Left lobe of liver (tissue), 2 donors: ENCODE measurements at regions not wholly inside any gene's neighbourhood (a gene's known extent, or its start where the extent isn't known, plus 50 kb on each side); places are given as distances from the start of the nearest gene placed in this dataset.

ENCODE experiments used
- ATAC-seq: fragments of 200-7000 bp; cut with Tn5 transposase; one replicate; pipeline ENCODE4 v1.9.1; 2020; ENCODE audit warnings: mild to moderate bottlenecking, moderate library complexity
- DNase-seq: peaks from one replicate; pipeline ENCODE4 v3.0.0-alpha.2; 2020; ENCODE audit warnings: low spot score
- donor health status: DM: no; HTN: no; CAD: no; lungs with moderate emphysema.
- donor health status: DM: no; HTN: yes; CAD: no.

DNA sequence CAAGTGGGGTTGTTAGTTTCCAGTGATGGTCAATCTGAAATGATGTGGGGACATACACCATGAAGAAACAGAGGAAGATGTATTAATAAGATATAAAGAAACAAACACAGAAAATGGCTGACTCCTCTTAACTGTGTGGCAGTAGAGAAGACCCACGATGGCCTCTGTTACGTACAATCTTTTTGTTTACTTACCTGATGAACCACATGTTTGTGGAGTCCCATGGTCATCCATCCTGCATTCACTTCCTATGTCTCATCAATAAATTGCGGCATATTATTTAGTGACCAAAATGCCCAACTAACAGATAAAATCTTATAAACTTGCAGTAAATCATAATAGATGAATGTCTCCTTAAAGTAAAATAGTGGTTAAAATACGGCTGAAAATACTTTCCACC, 740.1 kb upstream of the LINC00305 start:
- no peak for DNase-seq
- ATAC-seq: no peak

DNA sequence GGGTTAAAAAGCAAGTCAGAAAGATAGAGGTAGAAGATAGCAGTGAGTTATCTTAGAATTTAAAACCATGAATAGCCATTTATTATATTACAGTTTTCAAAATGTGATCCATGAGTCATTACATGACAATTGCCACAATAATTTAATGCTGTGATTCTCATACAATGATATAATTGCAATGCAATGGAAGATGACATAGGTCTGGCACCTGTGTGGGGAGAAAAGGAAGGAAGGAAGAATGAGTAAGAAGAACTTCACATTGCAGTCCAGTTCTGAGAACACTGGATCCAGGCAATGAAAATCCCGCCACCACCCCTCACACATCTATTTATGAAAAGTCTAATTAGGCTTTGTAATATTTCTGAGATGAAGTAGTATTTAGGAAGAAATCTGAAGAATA, 738.1 kb upstream of the LINC00305 start:
- ATAC-seq: no peak

DNA sequence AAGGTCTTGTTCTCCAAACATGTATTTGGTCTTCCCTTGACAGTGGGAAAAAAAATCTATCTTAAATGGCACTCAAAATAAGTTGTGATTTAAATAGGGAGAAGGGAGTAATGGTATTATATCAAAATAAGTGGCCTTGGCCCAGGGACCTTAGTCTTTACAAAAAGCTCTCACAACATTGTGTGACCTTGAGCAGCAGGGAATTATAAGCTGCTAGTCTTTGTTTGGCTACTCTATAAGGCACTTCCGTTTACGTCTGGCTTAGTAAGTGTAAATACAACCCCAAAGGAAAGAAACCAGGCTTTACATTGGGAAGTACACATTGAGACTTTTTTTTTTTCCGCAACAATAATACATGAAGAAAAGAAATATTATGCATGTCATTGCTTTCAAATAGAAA, 734.0 kb upstream of the LINC00305 start:
- no peak for DNase-seq
- ATAC-seq: no peak

More for the DNA sequence above, 738.1 kb upstream of the LINC00305 start:
- no peak for DNase-seq

DNA sequence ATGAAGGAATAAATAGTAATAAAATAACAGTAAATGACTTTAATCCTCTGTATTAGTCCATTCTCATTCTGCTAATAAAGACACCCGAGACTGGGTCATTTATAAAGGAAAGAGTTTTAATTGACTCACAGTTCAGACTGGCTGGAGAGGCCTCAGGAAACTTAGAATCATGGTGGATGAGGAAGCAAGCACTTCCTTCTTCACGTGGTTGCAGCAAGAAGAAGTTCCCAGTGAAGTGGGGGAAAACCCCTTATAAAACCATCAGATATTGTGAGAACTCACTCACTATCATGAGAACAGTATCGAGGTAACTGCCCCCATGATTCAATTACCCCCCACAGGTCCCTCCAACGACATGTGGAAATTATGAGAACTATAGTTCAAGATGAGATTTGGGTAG, 727.9 kb upstream of the LINC00305 start:
- DNase-seq: no peak
- ATAC-seq: no peak

DNA sequence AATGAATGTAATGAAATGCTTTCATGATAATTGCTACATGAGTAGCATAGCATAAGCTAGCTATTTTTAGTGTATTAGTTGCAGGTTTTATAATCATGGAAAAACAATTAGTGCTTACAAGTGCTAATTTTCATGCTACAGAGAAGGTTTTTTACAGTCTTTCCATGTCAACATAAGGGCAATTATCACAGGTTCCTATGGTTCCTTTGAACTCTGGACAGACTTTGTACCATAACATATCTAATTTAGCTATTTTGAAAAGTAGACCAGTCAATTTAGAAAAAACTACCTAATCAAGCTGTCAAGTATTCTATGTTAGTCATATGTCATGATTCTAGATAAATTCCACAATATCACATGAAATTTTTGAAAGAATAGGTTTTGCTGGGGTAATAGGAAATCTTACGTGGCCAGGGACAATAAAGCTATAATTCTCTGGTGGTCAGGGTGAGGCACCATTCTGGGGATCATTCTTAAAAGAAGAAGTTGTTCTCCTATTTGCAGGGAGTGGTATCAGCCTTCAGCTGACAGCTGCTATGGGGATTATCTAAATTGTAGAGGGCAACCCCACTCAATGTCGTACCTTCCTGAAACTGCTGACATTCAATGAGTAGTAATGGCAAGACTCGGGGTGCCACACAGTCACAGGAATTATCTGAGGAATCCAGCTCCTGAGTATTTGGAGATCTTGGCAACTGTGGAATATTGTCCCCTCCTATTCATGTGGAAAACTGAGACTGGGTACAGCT, 724.0 kb upstream of the LINC00305 start:
- ATAC-seq (no peak), DNase-seq (no peak)

DNA sequence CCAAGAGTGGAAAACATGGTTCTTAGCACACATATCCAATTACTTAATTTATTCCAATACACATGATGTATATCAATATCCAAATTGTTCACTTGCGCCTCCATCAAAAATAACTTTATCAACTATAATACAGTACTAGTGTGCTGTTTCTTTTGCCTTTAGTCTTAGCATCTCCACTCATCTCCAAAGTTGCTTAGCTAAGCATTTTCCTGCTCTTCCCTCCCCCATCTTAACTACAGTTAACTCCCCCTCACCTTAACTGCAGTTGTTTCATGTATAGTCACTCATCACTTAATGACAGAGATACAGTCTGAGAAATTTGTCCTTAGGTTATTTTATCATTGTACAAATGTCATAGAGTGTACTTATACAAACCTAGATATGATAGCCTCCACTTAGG, 705.2 kb upstream of the LINC00305 start:
- ATAC-seq: no peak
- no peak for DNase-seq

DNA sequence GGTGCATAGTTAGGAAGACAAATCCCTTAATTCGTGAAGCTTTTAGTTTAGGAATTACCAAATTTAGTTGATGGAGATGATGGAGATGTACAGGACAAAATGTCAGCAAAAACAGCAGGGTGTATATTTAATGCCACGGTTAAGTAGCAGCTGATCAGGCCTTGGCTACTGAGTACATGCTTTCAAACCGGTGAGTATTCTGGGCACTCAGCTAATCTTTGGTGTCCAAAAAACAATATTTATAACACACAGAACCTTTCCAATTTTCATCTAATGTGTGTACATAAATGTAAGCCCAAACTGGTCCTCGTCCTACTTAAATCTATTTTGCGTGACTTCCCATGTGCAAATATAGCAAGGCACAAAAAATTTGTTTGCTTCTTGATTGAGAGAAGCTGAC, 703.4 kb upstream of the LINC00305 start:
- no peak for ATAC-seq

DNA sequence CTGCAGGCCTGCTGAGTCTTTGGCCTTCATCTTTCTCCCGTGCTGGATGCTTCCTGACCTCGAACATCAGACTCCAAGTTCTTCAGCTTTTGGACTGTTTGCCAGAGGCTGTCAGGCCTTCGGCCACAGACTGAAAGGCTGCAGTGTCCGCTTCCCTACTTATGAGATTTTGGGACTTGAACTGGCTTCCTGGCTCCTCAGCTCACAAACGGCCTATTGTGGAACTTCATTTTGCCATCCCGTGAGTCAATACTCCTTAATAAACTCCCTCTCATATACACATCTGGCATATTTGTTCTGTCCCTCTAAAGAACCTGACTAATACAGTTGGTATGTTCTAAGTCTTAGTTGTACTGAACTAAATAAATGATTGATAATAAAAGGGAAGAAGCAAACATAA, 702.8 kb upstream of the LINC00305 start:
- ATAC-seq: no peak
- DNase-seq: no peak

More for the DNA sequence above, 703.4 kb upstream of the LINC00305 start:
- no peak for DNase-seq

DNA sequence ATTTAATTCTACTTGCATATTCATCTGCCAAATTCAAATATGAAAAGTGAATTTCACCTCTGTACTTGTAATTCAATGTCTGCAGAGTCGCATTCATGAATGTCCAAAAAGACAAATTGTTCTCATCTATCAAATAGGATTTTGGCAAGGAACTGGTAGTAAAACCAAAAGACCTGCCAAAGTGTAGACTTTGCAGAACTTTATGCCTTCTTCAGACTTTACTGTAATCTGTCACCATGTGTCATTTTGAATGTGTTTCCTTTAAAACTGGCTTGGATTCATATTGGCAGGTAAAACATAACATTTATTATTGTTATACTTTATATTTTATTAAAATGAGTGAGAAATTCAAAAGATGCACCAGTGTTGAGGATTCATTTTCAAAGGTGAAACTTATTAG, 701.9 kb upstream of the LINC00305 start:
- DNase-seq: no peak
- no peak for ATAC-seq

DNA sequence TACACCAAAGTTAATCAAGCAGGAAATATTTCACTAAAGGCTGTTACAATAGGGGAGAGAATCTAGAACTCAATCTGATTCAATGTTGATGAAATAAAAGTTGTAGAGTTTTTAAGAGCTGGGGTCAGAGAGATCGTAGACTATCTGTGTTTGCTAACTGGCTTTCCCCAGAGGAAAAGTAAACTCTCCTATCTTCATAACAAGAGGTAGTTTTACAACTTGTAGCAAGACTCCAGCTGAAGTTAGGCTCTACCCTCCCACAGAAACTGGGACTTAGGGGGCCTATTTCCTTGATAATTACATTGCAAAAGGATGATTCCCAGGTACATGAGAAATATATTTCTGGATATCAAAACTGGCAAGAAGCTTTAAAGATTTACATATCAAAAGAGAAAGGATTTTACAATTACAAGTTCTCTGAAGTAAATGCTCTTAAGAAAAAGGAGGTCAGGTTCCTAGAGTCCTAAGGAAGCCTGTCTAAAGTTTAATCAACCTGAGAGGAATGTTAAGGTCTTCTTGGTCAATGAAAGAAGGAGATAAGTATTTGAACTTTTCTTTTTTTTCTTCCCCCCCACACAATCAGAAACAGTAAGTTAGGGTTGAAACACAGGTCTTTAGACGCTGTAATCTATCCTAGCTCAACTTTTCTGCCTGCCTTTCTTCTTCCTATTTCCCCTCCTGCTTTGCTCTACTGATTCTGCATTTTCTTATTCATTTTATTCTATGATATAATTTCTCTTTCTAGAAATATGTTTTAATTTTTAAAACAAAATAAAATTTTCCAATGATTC, 692.2 kb upstream of the LINC00305 start:
- DNase-seq (no peak), ATAC-seq (no peak)

DNA sequence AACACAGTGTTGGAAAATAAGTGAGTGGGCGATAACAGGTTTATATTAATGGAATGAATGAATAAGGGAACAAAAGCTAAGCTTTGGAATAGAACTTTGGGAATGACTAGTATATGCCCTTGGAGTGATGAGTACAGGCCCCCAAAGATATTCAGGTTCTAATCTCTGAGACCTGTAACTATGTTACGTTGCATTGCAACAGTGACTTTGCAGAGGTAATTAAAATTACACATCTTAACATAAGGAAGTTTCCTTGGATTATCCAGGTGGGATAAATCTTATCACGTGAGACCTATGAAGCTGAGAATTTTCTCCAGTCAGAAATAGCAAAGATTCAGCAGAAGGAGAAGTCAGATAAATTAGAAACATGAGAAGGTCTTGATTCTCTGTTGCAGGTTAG, 661.5 kb upstream of the LINC00305 start:
- no peak for ATAC-seq

DNA sequence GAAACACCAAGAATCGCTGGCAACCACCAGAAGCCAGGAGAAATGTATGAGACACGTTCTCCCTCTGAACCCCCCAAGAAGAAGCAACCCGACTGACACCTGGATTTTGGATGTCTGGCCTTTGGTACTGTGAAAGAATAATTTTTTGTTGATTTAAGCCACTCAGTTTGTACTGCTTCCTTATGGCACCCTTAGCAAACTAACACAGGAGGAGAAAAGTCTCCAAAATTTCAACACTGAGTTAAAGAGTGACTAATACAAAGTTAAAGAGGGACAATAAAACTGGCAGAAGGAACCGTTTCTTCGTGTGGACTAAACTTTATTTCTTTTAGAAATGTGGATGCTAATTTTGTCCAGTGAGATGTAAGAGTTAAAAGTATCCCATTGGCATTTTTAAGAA, 660.9 kb upstream of the LINC00305 start:
- ATAC-seq: no peak
- no peak for DNase-seq

More for the DNA sequence above, 661.5 kb upstream of the LINC00305 start:
- DNase-seq: no peak

DNA sequence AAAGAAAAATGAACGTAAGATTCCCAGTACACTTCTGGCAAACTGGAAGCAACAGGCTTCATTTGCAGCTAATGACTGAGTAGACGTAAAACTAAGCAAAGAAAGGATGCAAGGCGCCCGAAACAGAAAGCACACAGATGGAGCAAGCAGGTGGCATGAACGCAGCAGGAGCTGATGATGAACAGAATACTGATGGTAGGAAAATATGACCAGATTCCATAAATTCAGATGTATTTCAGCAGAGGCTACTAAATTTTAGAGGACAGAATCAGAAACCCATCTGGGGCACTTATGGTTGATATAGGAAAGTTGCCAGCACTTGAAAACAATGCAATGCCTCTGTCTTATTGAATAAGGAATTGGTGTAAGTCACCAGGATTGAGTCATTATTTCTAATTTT, 658.7 kb upstream of the LINC00305 start:
- no peak for DNase-seq
- ATAC-seq: no peak

DNA sequence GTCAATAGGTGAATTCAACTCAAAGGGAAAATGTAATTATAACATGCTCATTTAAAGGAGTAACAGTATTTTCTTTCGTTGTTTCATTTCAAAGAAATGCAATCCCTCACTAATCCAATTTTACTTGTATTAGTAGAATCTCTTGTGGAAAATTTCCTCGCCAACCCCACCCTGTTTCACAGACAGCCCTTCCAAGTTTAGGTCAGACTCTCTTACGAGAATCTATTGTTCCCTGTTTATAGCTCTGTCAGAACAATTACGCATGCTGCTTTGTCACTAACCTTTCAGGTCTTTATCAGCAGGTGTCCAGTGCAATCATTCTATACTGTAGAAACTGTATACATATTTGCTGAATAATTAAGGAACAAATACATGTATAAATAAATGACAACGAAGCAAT, 657.8 kb upstream of the LINC00305 start:
- ATAC-seq: no peak
- DNase-seq: no peak

DNA sequence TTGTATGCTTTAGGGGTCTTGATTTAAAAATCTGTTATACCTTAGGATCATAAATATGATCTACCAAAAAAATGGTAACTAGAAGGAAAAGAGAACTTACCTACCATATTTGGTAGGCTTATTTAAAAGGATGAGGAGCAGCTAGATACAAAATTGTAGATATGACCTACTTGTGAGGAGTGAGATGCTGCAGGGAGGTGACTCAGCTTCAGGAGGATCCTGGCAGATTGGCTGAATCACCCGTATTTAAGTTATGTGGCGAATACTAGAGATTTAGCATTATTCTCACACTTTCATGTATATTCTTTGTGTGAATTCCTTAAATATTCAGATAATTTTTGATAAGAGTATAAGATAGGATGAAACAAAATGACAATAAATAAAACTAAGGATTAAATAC, 657.3 kb upstream of the LINC00305 start:
- ATAC-seq (no peak), DNase-seq (no peak)

DNA sequence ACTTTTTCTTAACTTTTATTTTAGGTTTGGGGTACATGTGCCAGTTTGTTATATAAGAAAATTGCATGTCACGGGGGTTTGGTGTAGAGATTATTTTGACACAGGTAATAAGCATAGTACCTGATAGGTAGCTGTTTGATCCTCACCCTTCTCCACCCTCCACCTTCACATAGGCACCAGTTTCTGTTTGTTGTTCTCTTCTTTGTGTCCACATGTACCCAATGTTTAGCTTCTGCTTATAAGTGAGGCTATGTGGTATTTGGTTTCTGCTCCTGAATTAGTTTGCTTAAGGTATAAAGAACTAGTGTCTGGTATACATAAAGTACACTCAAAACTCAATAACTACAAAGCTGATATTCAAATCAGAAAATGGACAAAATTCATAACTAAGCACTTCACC, 654.6 kb upstream of the LINC00305 start:
- ATAC-seq (no peak), DNase-seq (no peak)

DNA sequence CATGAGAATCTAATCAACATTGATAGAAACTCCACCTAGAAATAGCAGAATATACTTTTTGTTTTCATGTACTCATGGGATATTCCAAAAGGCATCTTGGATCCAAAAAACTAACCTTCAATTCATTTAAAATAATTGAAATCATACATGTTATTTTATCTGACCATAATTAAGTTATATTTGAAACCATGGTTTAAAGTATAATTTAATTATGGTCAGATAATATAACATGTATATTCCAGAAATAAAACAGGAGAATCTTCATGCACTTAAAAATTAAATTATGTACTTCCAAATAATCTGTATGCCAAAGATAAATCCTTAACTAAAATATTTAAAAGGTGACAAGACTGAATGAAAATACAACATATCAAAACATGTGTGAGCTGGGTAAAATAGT, 651.3 kb upstream of the LINC00305 start:
- DNase-seq (no peak), ATAC-seq (no peak)

DNA sequence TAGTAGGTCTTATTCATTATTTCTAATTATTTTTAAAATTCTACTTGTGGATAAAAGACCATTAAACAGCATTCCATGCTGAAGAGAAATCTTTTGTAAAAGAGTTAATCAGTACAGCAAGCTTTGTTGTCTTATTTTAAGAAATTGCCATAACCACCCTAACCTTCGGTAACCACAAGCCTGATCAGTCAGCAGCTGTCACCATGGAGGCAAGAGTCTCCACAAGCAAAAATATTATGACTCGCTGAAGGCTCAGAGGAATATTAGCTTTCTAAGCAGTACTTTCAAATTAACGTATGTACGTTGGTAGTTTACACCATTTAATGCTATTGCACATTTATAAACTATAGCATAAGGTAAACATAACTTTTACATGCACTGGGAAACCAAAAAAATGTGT, 650.5 kb upstream of the LINC00305 start:
- DNase-seq: no peak
- no peak for ATAC-seq

DNA sequence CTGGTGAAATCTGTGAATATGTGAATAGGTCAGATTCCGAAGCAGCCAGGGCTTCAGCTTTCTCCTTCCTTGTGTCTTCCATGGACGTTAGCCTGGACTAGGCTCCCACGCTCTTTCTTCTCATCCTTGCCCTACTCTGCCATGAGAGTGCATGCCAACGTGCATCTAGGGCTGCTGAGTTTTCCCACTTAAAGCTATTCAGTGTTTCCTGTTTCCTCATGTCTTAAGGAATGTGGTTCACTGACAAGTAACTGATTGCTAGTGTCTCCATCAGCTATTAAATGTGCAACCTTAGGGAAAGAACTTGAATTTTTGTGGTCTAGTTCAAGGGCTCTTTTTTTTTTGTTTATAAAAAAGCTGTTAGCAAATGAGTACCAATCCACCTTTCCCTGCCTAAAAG, 642.3 kb upstream of the LINC00305 start:
- DNase-seq: no peak
- ATAC-seq: no peak

DNA sequence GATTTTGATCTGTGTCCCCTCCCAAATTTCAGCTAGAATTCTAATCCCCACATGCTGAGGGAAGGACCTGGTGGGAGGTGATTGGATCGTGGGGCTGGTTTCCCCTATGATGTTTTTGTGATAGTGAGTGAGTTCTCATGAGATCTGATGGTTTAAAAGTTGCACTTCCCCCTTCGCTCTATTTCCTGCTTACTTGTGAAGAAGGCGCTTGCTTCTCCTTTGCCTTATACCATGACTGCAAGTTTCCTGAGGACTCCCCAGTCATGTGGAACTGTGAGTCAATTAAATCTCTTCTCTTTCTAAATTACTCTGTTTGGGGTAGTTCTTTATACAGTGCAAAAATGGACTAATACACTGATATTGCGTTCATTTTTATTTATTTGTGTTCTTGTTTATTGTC, 636.8 kb upstream of the LINC00305 start:
- ATAC-seq (no peak), DNase-seq (no peak)

DNA sequence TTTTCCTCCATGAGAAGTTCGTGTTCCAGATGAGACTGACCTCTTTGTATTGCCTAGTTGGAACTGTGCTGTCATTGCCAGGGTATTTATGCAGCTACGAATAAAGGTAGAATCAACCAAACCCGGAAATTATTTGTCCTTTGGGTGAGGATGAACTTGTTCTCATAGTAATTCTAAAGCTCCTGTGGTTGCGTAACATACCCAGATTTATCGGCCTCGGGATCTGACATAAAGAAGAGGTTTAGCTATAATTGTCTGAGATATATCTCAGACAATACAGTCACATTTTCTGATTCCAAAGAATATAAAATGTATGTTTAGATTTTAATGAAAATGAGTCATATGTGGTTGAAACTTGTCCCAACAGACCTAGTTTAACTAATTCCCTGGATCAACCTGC, 628.7 kb upstream of the LINC00305 start:
- ATAC-seq (no peak), DNase-seq (no peak)

DNA sequence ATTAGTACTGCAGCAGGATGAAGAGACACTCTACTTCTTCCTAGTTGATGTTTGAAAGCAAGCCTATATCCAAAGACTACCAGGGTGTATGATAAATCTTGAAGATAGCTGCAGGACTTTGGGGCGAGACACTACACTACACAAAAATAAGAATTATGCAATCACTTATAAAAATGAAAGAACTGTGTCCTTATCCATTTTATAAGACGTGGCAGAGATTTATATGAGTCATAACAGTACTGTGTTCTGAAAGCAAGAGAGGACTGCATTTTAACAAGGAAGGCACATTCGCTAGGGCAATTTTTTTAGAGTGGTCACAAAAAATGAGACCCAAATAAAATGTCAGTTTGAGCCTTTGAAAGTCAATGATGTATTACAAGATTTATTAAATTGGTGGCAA, 617.0 kb upstream of the LINC00305 start:
- DNase-seq (no peak), ATAC-seq (no peak)

DNA sequence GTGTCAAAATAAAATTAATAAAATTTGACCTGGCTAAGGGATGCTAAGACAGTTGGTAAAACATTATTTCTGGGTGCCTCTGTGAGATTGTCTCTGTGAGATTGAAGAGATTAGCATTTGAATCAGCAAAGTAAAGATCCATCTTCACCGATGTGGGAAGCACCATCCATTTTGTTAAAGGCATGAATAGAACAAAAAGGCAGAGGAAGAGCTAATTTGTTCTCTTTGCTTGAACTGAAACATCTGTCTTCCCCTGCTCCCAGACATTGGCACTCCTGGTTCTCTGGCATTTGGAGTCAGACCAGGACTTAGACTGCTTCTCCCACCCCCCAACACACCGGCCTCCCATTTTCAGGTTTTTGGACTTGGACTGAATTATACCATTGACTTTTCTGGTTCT, 603.8 kb upstream of the LINC00305 start:
- no peak for ATAC-seq
- no peak for DNase-seq
